SU-DHL-6 (cell line): ENCODE measurements at regions not wholly inside any gene's neighbourhood (a gene's known extent, or its start where the extent isn't known, plus 50 kb on each side); places are given as distances from the start of the nearest gene placed in this dataset.
"Not testable (repeated sequence)": the region's sequence is repeated elsewhere in the genome, so short reads cannot be mapped to it uniquely, and the experiment has no call there.

Source experiments
- H2AFZ ChIP-seq: fragments of 200-600 bp; sonication (generic); 2 replicates; pipeline ENCODE4 v1.6.1; 2014; ENCODE audit warnings: low read depth, mild to moderate bottlenecking, moderate library complexity, mixed read lengths, antibody characterized with exemption, low read length; ENCODE audit not compliant: severe bottlenecking
- H3F3A ChIP-seq: fragments of 200-600 bp; shearing (Covaris generic); 2 replicates; pipeline ENCODE4 v1.6.0; 2016; ENCODE audit warnings: antibody characterized with exemption, mild to moderate bottlenecking; ENCODE audit not compliant: insufficient read depth
- H3K27ac ChIP-seq: fragments of 200-600 bp; sonication (generic); 2 replicates; pipeline ENCODE4 v1.5.1; 2016; ENCODE audit warnings: low read depth, mild to moderate bottlenecking, low read length, moderate library complexity, mixed read lengths
- H3K27me3 ChIP-seq: fragments of 200-600 bp; sonication (generic), shearing (Covaris generic); 2 replicates; pipeline ENCODE4 v1.6.0; 2014; ENCODE audit warnings: mild to moderate bottlenecking, low read length
- H3K36me3 ChIP-seq: fragments of 200-600 bp; sonication (generic); 2 replicates; pipeline ENCODE4 v1.6.1; 2014; ENCODE audit warnings: mild to moderate bottlenecking, low read length, mixed read lengths
- H3K4me2 ChIP-seq: fragments of 300-600, 200-600 bp; shearing (Covaris generic), sonication (generic); 2 replicates; pipeline ENCODE4 v1.6.0; 2014; ENCODE audit warnings: low read length, low read depth, mild to moderate bottlenecking; ENCODE audit not compliant: poor library complexity, severe bottlenecking
- H3K4me3 ChIP-seq: fragments of 200-600 bp; sonication (generic); 2 replicates; pipeline ENCODE4 v1.5.1; 2014; ENCODE audit warnings: antibody characterized with exemption, low read length, mild to moderate bottlenecking, mixed read lengths; ENCODE audit not compliant: insufficient read depth, poor library complexity, severe bottlenecking
- H3K79me2 ChIP-seq: fragments of 200-600 bp; sonication (generic); 2 replicates; pipeline ENCODE4 v1.6.1; 2014; ENCODE audit warnings: mild to moderate bottlenecking, low read length, moderate library complexity; ENCODE audit not compliant: insufficient read depth
- H3K9ac ChIP-seq: fragments of 200-600 bp; sonication (generic); 2 replicates; pipeline ENCODE4 v1.7.0; 2014; ENCODE audit warnings: mild to moderate bottlenecking, low read length
- H3K9me2 ChIP-seq: fragments of 200-600 bp; sonication (generic); replicated peaks from 2 replicates; pipeline ENCODE4 v1.6.1; 2014; ENCODE audit warnings: low read length; ENCODE audit not compliant: insufficient read depth
- H3K9me3 ChIP-seq: fragments of 200-600 bp; sonication (generic); 2 replicates; pipeline ENCODE4 v1.6.1; 2014; ENCODE audit warnings: low read length, mixed read lengths; ENCODE audit not compliant: insufficient read depth
- H4K20me1 ChIP-seq: fragments of 200-600 bp; sonication (generic); 2 replicates; pipeline ENCODE4 v1.6.1; 2014; ENCODE audit warnings: low read depth, mild to moderate bottlenecking, antibody characterized with exemption, low read length, moderate library complexity, mixed read lengths
- EZH2phosphoT487 ChIP-seq: fragments of 200-600 bp; sonication (generic), shearing (Covaris generic); conservative IDR thresholded peaks from 2 replicates; pipeline ENCODE4 v1.6.1; 2018; ENCODE audit warnings: mild to moderate bottlenecking, antibody characterized with exemption, low read length, moderate library complexity, mixed read lengths
- TF ChIP-seq, protein P1 (sequence below): fragments of 200-600 bp; sonication (generic); IDR thresholded peaks from one replicate; pipeline ENCODE4 v1.5.1; 2017; ENCODE audit warnings: antibody characterized with exemption, mild to moderate bottlenecking, low read length, moderate library complexity; ENCODE audit not compliant: insufficient read depth, poor library complexity, severe bottlenecking

- Histone ChIP-seq H3K36me3 (no peaks in the 10 kb centered on the region), H3K9ac (no peak overlapping the region), H4K20me1 (no peaks in the 10 kb centered on the region), H3K4me3 (no peak overlapping the region), H3K27me3 (no peaks in the 10 kb centered on the region), H2AFZ (no peak overlapping the region), H3K4me2 (no peak overlapping the region), H3K27ac (no peak overlapping the region), H3K9me3 (no peaks in the 10 kb centered on the region), H3K79me2 (no peaks in the 10 kb centered on the region), H3K9me2 (no peaks in the 10 kb centered on the region), H3F3A (no peaks in the 10 kb centered on the region)
- TF ChIP-seq EZH2phosphoT487, result no peak
- TF ChIP-seq, protein P1, sequence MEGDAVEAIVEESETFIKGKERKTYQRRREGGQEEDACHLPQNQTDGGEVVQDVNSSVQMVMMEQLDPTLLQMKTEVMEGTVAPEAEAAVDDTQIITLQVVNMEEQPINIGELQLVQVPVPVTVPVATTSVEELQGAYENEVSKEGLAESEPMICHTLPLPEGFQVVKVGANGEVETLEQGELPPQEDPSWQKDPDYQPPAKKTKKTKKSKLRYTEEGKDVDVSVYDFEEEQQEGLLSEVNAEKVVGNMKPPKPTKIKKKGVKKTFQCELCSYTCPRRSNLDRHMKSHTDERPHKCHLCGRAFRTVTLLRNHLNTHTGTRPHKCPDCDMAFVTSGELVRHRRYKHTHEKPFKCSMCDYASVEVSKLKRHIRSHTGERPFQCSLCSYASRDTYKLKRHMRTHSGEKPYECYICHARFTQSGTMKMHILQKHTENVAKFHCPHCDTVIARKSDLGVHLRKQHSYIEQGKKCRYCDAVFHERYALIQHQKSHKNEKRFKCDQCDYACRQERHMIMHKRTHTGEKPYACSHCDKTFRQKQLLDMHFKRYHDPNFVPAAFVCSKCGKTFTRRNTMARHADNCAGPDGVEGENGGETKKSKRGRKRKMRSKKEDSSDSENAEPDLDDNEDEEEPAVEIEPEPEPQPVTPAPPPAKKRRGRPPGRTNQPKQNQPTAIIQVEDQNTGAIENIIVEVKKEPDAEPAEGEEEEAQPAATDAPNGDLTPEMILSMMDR, result no peak
Observed at GRCh38 chr12:13404111-13404628, 207.6 kb downstream of the EMP1 start.

DNA sequence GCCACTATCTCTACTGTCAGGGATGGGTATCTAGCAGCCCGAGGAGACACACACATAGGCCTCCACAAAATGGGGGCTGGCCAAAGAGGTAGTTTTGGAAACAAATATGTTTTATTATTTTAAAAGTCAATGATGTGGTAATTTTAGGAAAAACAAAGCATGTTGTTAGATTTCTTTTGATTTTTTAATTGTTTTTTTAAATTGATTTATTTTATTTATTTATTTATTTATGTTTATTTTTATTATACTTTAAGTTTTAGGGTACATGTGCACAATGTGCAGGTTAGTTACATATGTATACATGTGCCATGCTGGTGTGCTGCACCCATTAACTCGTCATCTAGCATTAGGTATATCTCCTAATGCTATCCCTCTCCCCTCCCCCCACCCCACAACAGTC lies 194.8 kb downstream of the EMP1 start:
- not testable (repeated sequence) for H4K20me1 ChIP-seq, H3K79me2 ChIP-seq, H3K4me3 ChIP-seq, H3K9me2 ChIP-seq, H3K27me3 ChIP-seq, H2AFZ ChIP-seq, H3K4me2 ChIP-seq, H3K27ac ChIP-seq, H3K36me3 ChIP-seq, H3K9ac ChIP-seq, H3K9me3 ChIP-seq, H3F3A ChIP-seq

DNA sequence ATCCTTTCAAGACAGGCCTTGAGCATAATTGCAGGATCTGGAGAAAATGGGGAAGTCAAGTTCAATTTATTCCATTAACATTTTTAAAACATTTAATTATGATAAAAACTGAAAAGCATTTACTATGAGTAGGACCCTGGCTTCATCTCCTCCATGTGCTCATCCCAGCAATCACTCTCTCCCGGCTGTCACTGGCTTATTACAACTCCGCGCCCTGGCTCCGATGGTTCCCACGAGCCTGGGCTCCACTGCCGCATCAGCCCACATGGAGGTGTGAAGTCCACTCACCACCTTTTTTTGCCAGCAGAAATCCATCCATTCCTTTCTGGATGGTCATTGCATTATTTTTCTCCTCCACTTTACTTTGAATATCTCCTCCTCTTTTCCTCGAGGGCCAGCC lies 194.4 kb downstream of the EMP1 start:
- no peak for TF ChIP-seq EZH2phosphoT487
- TF ChIP-seq, protein P1, result no peak
- Histone ChIP-seq H4K20me1 (no peaks in the 10 kb centered on the region), H3K79me2 (no peaks in the 10 kb centered on the region), H3K9me2 (no peaks in the 10 kb centered on the region), H3K4me3 (no peak overlapping the region), H3K27ac (no peak overlapping the region), H3K9me3 (no peaks in the 10 kb centered on the region), H3F3A (no peaks in the 10 kb centered on the region), H3K36me3 (no peaks in the 10 kb centered on the region), H2AFZ (no peak overlapping the region), H3K4me2 (no peak overlapping the region), H3K9ac (no peak overlapping the region), H3K27me3 (no peaks in the 10 kb centered on the region)

DNA sequence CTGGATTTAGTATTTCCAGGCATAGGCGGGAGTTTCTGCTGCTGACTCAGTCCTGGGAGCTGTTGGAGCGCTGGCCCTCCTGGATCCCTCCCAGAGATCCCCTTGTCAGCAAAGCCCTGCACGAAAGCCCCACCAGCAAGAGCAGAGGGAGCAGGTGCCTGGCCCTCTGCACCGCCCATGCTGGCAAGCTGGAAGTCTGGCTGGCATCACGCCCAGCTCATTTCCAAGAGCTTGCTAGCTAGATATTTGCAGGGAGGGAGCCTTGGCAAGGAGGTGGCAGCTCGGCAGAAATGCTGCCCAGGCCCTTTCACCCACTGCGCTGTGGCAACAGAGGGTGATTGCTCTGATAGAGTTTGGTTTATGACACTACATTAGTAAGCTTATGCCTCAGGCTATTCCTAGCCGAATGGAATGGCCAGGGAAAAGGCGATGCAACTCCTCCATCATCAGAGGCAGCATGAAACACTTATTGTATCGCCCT lies 193.9 kb downstream of the EMP1 start:
- H3K4me3 ChIP-seq, result no peak overlapping the region

More for the DNA sequence above, 193.9 kb downstream of the EMP1 start:
- Histone ChIP-seq H3K79me2 (no peaks in the 10 kb centered on the region), H3K9ac (no peak overlapping the region), H4K20me1 (no peaks in the 10 kb centered on the region), H3K27ac (no peak overlapping the region), H3K4me2 (no peak overlapping the region), H2AFZ (no peak overlapping the region), H3K9me3 (no peaks in the 10 kb centered on the region), H3K27me3 (no peaks in the 10 kb centered on the region), H3K36me3 (no peaks in the 10 kb centered on the region), H3F3A (no peaks in the 10 kb centered on the region), H3K9me2 (no peaks in the 10 kb centered on the region)
- no peak for TF ChIP-seq EZH2phosphoT487
- TF ChIP-seq, protein P1, result no peak
